Spinal cord (tissue), 9 donors: ENCODE measurements at regions not wholly inside any gene's neighbourhood (a gene's known extent, or its start where the extent isn't known, plus 50 kb on each side); places are given as distances from the start of the nearest gene placed in this dataset.

Source experiments
- DNase-seq, 6 donors: peaks; one replicate each; pipeline versions ENCODE4 v3.0.0 to v3.0.0-alpha.2; 2013 to 2015; ENCODE audit warnings: low spot score in 6 of 6, low read depth in 4 of 6
- H3K27ac ChIP-seq: one replicate; pipeline ENCODE4 v1.5.1; 2013; ENCODE audit warnings: low read depth, low read length, control low read depth
- H3K27me3 ChIP-seq: one replicate; pipeline ENCODE4 v1.6.1; 2013; ENCODE audit warnings: low read length; ENCODE audit not compliant: control insufficient read depth, insufficient read depth
- H3K36me3 ChIP-seq: one replicate; pipeline ENCODE4 v1.6.1; 2013; ENCODE audit warnings: low read length; ENCODE audit not compliant: control insufficient read depth, insufficient read depth
- H3K4me1 ChIP-seq: one replicate; pipeline ENCODE4 v1.6.1; 2013; ENCODE audit warnings: low read length; ENCODE audit not compliant: control insufficient read depth, insufficient read depth
- H3K4me3 ChIP-seq: one replicate; pipeline ENCODE4 v1.5.1; 2013; ENCODE audit warnings: low read depth, low read length, control low read depth
- H3K9me3 ChIP-seq: one replicate; pipeline ENCODE4 v1.6.1; 2013; ENCODE audit warnings: low read length; ENCODE audit not compliant: control insufficient read depth, insufficient read depth
- WGBS: methylation state at CpG from one replicate; pipeline ENCODE4 v1.1.5; 2013; ENCODE audit warnings: missing lambda C conversion rate; ENCODE audit not compliant: insufficient coverage; 5-methylcytosine and 5-hydroxymethylcytosine counted together
- donor health status: healthy.

DNA sequence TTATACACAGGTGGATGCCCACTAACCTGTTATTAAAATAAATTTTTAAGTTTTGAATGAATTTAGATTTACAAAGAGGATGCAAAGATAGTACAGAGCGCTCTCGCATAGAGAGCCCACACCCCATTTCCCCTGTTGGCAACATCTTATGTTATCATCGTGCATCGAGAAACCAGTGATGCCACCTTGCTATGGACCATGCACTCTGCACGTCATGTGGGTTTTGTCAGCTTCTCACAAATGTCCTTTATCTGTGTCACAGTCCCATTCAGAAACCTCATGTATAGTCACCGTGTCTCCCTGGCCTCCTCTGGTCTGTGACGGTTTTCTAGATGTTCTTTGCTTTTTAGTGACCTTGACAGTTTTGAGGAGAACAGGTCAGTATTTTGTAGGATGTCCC is 60.0 kb downstream of the ING1 start:
- no peaks in the 10 kb centered on the region for H3K27me3 ChIP-seq
- H3K27ac ChIP-seq: no peak overlapping the region
- no peaks in the 10 kb centered on the region for H3K9me3 ChIP-seq
- no peak for DNase-seq
- no peak overlapping the region for H3K4me3 ChIP-seq
- WGBS: 93% methylated on average over 4 of the region's 7 CpGs
- H3K4me1 ChIP-seq: no peaks in the 10 kb centered on the region
- no peaks in the 10 kb centered on the region for H3K36me3 ChIP-seq

DNA sequence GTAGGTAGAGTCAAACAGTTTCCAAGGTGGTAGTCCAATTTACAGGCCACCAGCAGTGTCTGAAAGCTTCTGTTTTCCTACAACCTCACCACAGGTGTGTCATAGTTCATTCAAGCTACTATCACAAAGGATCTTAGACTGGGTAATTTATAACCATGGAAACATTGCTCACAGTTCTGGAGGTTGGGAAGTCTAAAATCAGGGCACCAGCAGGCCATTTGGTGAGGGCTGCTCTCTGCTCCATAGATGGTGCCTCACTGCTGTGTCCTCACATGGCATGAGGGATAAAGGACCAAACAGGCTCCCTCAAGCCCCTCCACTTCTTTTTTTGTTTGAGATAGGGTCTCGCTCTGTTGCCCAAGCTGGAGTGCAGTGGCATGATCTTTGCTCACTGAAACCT is 60.6 kb downstream of the ING1 start:
- no peak overlapping the region for H3K4me3 ChIP-seq
- WGBS: 100% methylated on average over 1 of the region's 1 CpG
- no peaks in the 10 kb centered on the region for H3K4me1 ChIP-seq
- no peak for DNase-seq
- no peaks in the 10 kb centered on the region for H3K27me3 ChIP-seq
- no peaks in the 10 kb centered on the region for H3K9me3 ChIP-seq
- no peaks in the 10 kb centered on the region for H3K36me3 ChIP-seq
- no peak overlapping the region for H3K27ac ChIP-seq

DNA sequence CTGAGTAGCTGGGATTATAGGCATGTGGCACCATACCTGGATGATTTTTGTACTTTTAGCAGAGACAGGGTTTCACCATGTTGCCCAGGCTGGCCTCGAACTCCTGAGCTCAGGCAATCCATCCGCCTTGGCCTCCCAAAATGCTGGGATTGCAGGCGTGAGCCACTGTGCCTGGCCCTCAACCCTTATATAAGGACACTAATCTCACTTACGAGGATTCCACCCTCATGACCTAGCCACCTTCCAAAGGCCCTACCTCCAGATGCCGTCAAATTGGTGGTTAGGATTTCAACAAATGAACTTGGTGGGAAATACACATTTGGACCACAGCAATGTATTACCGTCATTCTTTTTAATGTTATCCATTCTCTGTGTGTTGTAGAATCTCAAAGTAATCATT is 61.0 kb downstream of the ING1 start:
- WGBS: 87% methylated on average over 3 of the region's 6 CpGs
- no peak overlapping the region for H3K4me3 ChIP-seq
- no peak overlapping the region for H3K27ac ChIP-seq
- no peaks in the 10 kb centered on the region for H3K4me1 ChIP-seq
- no peaks in the 10 kb centered on the region for H3K36me3 ChIP-seq
- no peak for DNase-seq
- no peaks in the 10 kb centered on the region for H3K27me3 ChIP-seq
- H3K9me3 ChIP-seq: no peaks in the 10 kb centered on the region

DNA sequence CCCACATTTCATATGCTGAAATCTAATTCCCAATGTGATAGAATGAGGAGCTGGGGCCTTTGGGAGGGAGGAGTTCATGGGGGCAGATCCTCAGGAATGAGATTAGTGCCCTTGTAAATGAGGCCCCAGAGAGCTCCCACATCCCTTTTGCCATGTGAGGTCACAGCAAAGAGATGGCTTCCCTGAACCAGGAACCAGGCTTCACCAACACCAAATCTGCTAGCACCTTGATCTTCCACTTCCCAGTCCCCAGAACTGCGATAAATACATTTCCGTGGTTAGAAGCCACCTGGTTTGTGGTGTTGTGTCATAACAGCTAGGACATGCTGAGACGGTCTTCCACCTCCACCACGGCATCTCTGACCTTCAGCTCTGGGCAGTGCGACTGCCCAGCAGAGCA is 62.1 kb downstream of the ING1 start:
- WGBS: 100% methylated on average over 1 of the region's 5 CpGs

DNA sequence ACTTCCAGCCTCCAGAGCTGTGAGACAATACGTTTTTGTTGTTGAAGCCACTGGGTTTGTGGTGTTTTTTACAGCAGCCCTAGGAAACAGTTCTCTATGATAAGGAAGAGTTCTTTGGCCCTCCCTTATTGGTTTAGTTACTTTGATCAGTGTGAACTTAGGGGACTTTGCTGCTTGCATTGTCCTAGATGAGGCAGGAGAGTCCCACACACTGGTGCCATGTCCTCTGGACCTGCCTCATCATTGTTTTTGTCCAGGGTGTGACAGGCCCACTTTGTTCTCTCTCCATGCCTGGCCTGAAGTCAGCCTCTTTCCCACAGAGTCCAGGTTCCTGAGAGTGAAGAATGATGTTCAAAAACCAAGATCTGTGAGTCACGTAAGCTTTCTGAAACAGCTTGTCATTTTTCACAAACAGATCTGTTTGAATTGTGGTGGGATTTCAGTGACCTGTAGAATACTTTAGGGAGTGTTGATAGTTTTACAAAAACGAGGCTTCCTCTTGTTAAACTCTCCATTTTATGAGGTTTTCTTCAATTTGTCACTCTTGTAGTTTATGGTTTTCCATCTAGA is 63.8 kb downstream of the ING1 start:
- 80% methylated on average over 1 of the region's 3 CpGs for WGBS
- no peaks in the 10 kb centered on the region for H3K27me3 ChIP-seq
- H3K4me3 ChIP-seq: no peak overlapping the region
- H3K27ac ChIP-seq: no peak overlapping the region
- no peak for DNase-seq
- H3K36me3 ChIP-seq: no peaks in the 10 kb centered on the region
- H3K4me1 ChIP-seq: no peaks in the 10 kb centered on the region
- H3K9me3 ChIP-seq: no peaks in the 10 kb centered on the region

More for the DNA sequence above, 62.1 kb downstream of the ING1 start:
- H3K4me3 ChIP-seq: no peak overlapping the region
- H3K27ac ChIP-seq: no peak overlapping the region
- DNase-seq: no peak
- H3K27me3 ChIP-seq: no peaks in the 10 kb centered on the region
- no peaks in the 10 kb centered on the region for H3K9me3 ChIP-seq
- no peaks in the 10 kb centered on the region for H3K4me1 ChIP-seq
- no peaks in the 10 kb centered on the region for H3K36me3 ChIP-seq

DNA sequence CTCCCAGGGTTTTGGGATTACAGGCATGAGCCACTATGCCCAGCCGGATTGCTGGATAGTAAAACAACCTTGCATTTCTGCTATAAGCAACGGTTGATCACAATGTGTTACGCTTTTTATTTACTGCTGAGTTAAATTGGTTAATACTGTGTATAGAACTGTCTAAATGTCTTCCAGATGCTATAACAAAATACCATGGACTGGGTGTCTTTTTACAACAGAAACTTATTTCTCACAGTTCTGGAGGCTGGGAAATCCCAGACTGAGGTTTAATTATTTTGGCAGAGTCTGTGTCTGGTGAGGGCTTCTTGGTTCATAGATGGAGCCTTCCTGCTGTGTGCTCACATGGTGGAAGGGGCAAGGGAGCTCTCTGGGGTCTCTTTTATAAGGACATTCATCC is 65.5 kb downstream of the ING1 start:
- H3K36me3 ChIP-seq: no peaks in the 10 kb centered on the region
- no peaks in the 10 kb centered on the region for H3K27me3 ChIP-seq
- 83% methylated on average over 1 of the region's 3 CpGs for WGBS
- peak in 1 of 6 donors; percentile 42 for DNase-seq
- H3K27ac ChIP-seq: no peak overlapping the region
- no peak overlapping the region for H3K4me3 ChIP-seq
- no peaks in the 10 kb centered on the region for H3K9me3 ChIP-seq
- no peaks in the 10 kb centered on the region for H3K4me1 ChIP-seq

DNA sequence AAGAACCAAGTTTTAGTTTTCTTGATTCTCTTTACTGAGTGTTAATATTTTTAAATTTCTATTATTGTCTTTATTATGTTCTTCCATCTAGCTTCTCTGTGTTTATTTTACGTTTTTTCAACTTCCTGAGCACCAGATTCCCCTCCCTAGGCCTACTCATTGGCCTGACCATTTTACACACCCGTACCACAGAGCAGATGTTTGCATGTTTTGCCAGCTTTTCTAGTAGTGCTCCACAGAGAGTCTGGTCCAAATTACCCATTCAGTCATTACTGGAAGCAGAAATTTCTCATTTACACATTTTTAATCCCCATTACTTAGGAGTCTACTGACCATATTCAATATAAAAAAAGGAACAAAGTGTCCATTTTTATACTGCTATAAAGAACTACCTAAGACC is 66.9 kb downstream of the ING1 start:
- no peaks in the 10 kb centered on the region for H3K27me3 ChIP-seq
- H3K9me3 ChIP-seq: no peaks in the 10 kb centered on the region
- DNase-seq: peak in 2 of 6 donors; percentile 28 to 68
- H3K4me1 ChIP-seq: no peaks in the 10 kb centered on the region
- no peak overlapping the region for H3K4me3 ChIP-seq
- H3K27ac ChIP-seq: no peak overlapping the region
- H3K36me3 ChIP-seq: no peaks in the 10 kb centered on the region
- 29% methylated on average over 1 of the region's 2 CpGs for WGBS

DNA sequence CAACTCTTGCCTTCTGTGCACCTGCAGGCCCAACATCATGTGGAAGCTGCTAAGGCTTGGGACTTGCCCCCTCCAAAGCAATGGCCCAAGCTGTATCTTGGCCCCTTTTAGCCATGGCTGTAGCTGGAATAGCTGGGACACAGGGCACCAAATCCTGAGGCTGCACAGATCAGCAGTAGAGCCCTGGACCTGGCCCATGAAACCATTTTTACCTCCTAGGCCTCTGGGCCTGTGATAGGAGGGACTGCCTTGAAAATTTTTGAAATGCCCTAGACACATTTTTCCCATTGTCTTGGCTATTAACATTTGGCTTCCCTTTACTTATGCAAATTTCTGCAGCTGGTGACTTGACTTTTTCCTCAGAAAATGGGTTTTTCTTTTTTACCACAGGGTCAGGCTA is 68.7 kb downstream of the ING1 start:
- Histone ChIP-seq H3K36me3 (no peaks in the 10 kb centered on the region), H3K9me3 (no peaks in the 10 kb centered on the region), H3K27me3 (no peaks in the 10 kb centered on the region), H3K4me1 (no peaks in the 10 kb centered on the region), H3K4me3 (no peak overlapping the region), H3K27ac (no peak overlapping the region)
- DNase-seq: no peak

DNA sequence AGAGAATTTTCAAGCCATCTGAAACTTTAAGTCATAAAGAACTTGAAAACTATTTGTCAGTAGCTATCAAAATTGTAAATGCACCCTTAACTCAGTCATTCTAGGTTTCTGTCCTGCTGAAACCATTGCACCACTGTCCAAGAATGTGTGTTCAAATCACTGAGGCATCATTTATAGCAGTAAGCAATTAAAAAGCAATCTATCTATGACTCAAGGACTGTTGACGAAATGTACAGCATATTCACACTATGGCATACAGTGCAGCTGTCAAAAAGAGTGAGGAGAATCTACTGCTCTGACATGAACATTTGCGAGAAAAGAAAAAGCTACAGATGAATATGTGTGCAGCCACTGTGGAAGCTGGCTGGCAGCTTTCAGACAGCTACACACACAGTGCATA is 71.2 kb downstream of the ING1 start:
- no peak for DNase-seq
- WGBS: no CpG with 5 or more reads among the region's 2 CpGs
- no peaks in the 10 kb centered on the region for H3K36me3 ChIP-seq
- H3K27me3 ChIP-seq: no peaks in the 10 kb centered on the region
- no peak overlapping the region for H3K4me3 ChIP-seq
- H3K27ac ChIP-seq: no peak overlapping the region
- no peaks in the 10 kb centered on the region for H3K4me1 ChIP-seq
- H3K9me3 ChIP-seq: no peaks in the 10 kb centered on the region

DNA sequence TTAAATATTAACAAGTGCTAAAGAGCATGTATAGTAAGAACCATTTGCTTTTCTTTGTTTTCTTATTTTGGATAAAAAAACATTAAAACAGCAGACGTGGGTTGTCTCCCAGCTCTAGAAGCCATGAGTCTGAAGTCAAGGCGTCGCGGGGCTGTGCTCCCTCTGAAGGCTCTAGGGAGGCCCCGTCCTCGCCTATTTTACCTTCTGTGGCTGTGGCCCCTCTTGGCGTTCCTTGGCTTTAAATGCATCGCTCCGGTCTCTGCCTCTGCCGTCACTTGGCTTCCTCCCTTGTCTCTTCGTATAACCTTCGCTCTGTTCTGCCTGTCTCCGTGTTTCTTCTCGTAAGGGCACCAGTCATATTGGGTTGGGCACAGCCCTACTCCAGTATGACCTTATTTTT is 75.3 kb downstream of the ING1 start:
- no peaks in the 10 kb centered on the region for H3K4me1 ChIP-seq

More for the DNA sequence above, 75.3 kb downstream of the ING1 start:
- Histone ChIP-seq H3K27me3 (no peaks in the 10 kb centered on the region), H3K9me3 (peaks cover 4% of the 10 kb centered on the region), H3K27ac (no peak overlapping the region), H3K4me3 (no peak overlapping the region), H3K36me3 (no peaks in the 10 kb centered on the region)
- 93% methylated on average over 14 of the region's 14 CpGs for WGBS
- no peak for DNase-seq
